Suprapubic skin (tissue), 4 donors: ENCODE measurements at regions not wholly inside any gene's neighbourhood (a gene's known extent, or its start where the extent isn't known, plus 50 kb on each side); places are given as distances from the start of the nearest gene placed in this dataset.

Experiments used
- DNase-seq, 2 donors: peaks; one replicate each; pipeline ENCODE4 v3.0.0-alpha.2; 2019; ENCODE audit warnings: low spot score in 2 of 2
- H3K27ac ChIP-seq: fragments of 200-600 bp; sonication (generic); one replicate; pipeline ENCODE4 v1.5.1; 2019
- H3K27me3 ChIP-seq: fragments of 200-600 bp; sonication (generic); one replicate; pipeline ENCODE4 v1.5.1; 2019
- H3K36me3 ChIP-seq: fragments of 200-600 bp; sonication (generic); one replicate; pipeline ENCODE4 v1.5.1; 2019
- H3K4me1 ChIP-seq: fragments of 200-600 bp; sonication (generic); one replicate; pipeline ENCODE4 v1.5.1; 2019
- H3K4me3 ChIP-seq: fragments of 200-600 bp; sonication (generic); one replicate; pipeline ENCODE4 v1.5.1; 2019; ENCODE audit warnings: mild to moderate bottlenecking
- H3K9me3 ChIP-seq: fragments of 200-600 bp; sonication (generic); one replicate; pipeline ENCODE4 v1.5.1; 2019
- CTCF ChIP-seq, 2 donors: fragments of 200-600 bp in 1 of 2; fragments of 450-650 bp in 1 of 2; sonication (generic) in 1 of 2; IDR thresholded peaks; one replicate each; pipeline ENCODE4 v1.5.1; 2016 to 2019; ENCODE audit warnings: antibody characterized with exemption in 2 of 2, mild to moderate bottlenecking in 1 of 2, moderate library complexity in 1 of 2
- EP300 ChIP-seq: sonication (generic); formaldehyde crosslinking; IDR thresholded peaks from one replicate; pipeline ENCODE4 v1.6.1; 2017; ENCODE audit warnings: antibody characterized with exemption
- POLR2A ChIP-seq, 2 donors: fragments of 450-650 bp; IDR thresholded peaks; one replicate each; pipeline ENCODE4 v1.6.1; 2017; ENCODE audit warnings: antibody characterized with exemption in 2 of 2, mild to moderate bottlenecking in 2 of 2, moderate library complexity in 2 of 2
- POLR2AphosphoS5 ChIP-seq, 3 donors: sonication (generic); formaldehyde crosslinking; IDR thresholded peaks; one replicate each; pipeline ENCODE4 v1.6.1; 2017; ENCODE audit warnings: antibody characterized with exemption in 3 of 3
- WGBS: methylation state at CpG from one replicate; pipeline ENCODE4 v1.1.5; 2018; 5-methylcytosine and 5-hydroxymethylcytosine counted together

GRCh38 chr12:126506426-126507182 lies 1441.4 kb downstream of the AACS start:
- TF ChIP-seq POLR2A (IDR thresholded peaks at IDR 0.05) = no peak
- TF ChIP-seq POLR2AphosphoS5 (IDR thresholded peaks at IDR 0.05) = no peak
- TF ChIP-seq CTCF (IDR thresholded peaks at IDR 0.05) = no peak
- TF ChIP-seq EP300 = no peak
- no peaks in the 10 kb centered on the region for H3K36me3 ChIP-seq
- no peak overlapping the region for H3K4me3 ChIP-seq
- H3K27ac ChIP-seq = no peak overlapping the region
- H3K27me3 ChIP-seq = no peaks in the 10 kb centered on the region
- WGBS = 64% methylated on average over 7 of the region's 7 CpGs
- H3K9me3 ChIP-seq = no peaks in the 10 kb centered on the region
- H3K4me1 ChIP-seq = no peaks in the 10 kb centered on the region
- DNase-seq = no peak

GRCh38 chr12:126507231-126507630 lies 1442.0 kb downstream of the AACS start:
- H3K4me3 ChIP-seq = no peak overlapping the region
- no peaks in the 10 kb centered on the region for H3K9me3 ChIP-seq
- no peaks in the 10 kb centered on the region for H3K27me3 ChIP-seq
- TF ChIP-seq CTCF (IDR thresholded peaks at IDR 0.05) (no peak), POLR2AphosphoS5 (IDR thresholded peaks at IDR 0.05) (no peak), EP300 (no peak), POLR2A (IDR thresholded peaks at IDR 0.05) (no peak)
- no peak overlapping the region for H3K27ac ChIP-seq
- 66% methylated on average over 2 of the region's 2 CpGs for WGBS
- no peaks in the 10 kb centered on the region for H3K36me3 ChIP-seq
- no peak for DNase-seq
- no peaks in the 10 kb centered on the region for H3K4me1 ChIP-seq

- H3K27ac ChIP-seq = no peak overlapping the region
- WGBS = 53% methylated on average over 4 of the region's 4 CpGs
Observed at GRCh38 chr12:126509572-126509971, 1444.3 kb downstream of the AACS start.

GRCh38 chr12:126510630-126511029 lies 1445.4 kb downstream of the AACS start:
- H3K27me3 ChIP-seq = no peaks in the 10 kb centered on the region
- H3K36me3 ChIP-seq = no peaks in the 10 kb centered on the region
- H3K9me3 ChIP-seq = peaks cover 4% of the 10 kb centered on the region
- no peak overlapping the region for H3K27ac ChIP-seq
- H3K4me3 ChIP-seq = no peak overlapping the region
- no peak for DNase-seq
- TF ChIP-seq CTCF (IDR thresholded peaks at IDR 0.05) = no peak
- TF ChIP-seq POLR2AphosphoS5 (IDR thresholded peaks at IDR 0.05) = no peak
- TF ChIP-seq EP300 = no peak
- TF ChIP-seq POLR2A (IDR thresholded peaks at IDR 0.05) = no peak
- 81% methylated on average over 5 of the region's 5 CpGs for WGBS
- H3K4me1 ChIP-seq = no peaks in the 10 kb centered on the region

More at GRCh38 chr12:126509572-126509971, 1444.3 kb downstream of the AACS start:
- Histone ChIP-seq H3K36me3 (no peaks in the 10 kb centered on the region), H3K4me3 (no peak overlapping the region), H3K9me3 (no peaks in the 10 kb centered on the region), H3K4me1 (no peaks in the 10 kb centered on the region), H3K27me3 (no peaks in the 10 kb centered on the region)
- TF ChIP-seq EP300 (no peak), POLR2AphosphoS5 (IDR thresholded peaks at IDR 0.05) (no peak), POLR2A (IDR thresholded peaks at IDR 0.05) (no peak), CTCF (IDR thresholded peaks at IDR 0.05) (no peak)
- no peak for DNase-seq

- H3K9me3 ChIP-seq = peaks cover 5% of the 10 kb centered on the region
- no peak for DNase-seq
- no peak for TF ChIP-seq EP300
- no peak for TF ChIP-seq POLR2A (IDR thresholded peaks at IDR 0.05)
- TF ChIP-seq CTCF (IDR thresholded peaks at IDR 0.05) = no peak
- no peak for TF ChIP-seq POLR2AphosphoS5 (IDR thresholded peaks at IDR 0.05)
- H3K27me3 ChIP-seq = no peaks in the 10 kb centered on the region
- H3K4me3 ChIP-seq = no peak overlapping the region
- H3K36me3 ChIP-seq = no peaks in the 10 kb centered on the region
- WGBS = 65% methylated on average over 5 of the region's 5 CpGs
- no peak overlapping the region for H3K27ac ChIP-seq
- no peaks in the 10 kb centered on the region for H3K4me1 ChIP-seq
Observed at GRCh38 chr12:126512916-126513913, 1448.0 kb downstream of the AACS start.
